H1 (cell line): ENCODE measurements at regions not wholly inside any gene's neighbourhood (a gene's known extent, or its start where the extent isn't known, plus 50 kb on each side); places are given as distances from the start of the nearest gene placed in this dataset.

Experiments used
- CTCF ChIA-PET: fragments of 300-600 bp; sonication (Branson Sonifier 250); formaldehyde crosslinking; loops from one replicate; lab custom pipeline; 2021; ENCODE audit not compliant: partially characterized antibody; lab: Charles Lee
- POLR2A ChIA-PET: fragments of 300-600 bp; sonication (Branson Sonifier 250); formaldehyde crosslinking; loops from one replicate; lab custom pipeline; 2021; ENCODE audit warnings: inconsistent platforms; ENCODE audit not compliant: partially characterized antibody; lab: Charles Lee
- DNase-seq, 2 experiments: peaks; one replicate each; pipeline versions ENCODE4 v3.0.0 to v3.0.0-alpha.2; 2010 to 2022; ENCODE audit warnings: low spot score in 2 of 2, low read depth in 1 of 2, mixed read lengths in 1 of 2
- FAIRE-seq: peaks from 2 replicates; lab custom pipeline; 2011; peaks lifted over from hg19 to GRCh38; lab: Jason Lieb, UNC
- H2AFZ ChIP-seq: 2 replicates; pipeline ENCODE4 v1.8.1; 2012; ENCODE audit warnings: low read length, inconsistent platforms
- H2AK5ac ChIP-seq: 2 replicates; pipeline ENCODE4 v1.6.1; 2013; ENCODE audit warnings: low read depth, low read length
- H2BK120ac ChIP-seq: replicated peaks from 2 replicates; pipeline ENCODE3; 2013; ENCODE audit warnings: low read depth, low read length, inconsistent platforms
- H2BK12ac ChIP-seq: 2 replicates; pipeline ENCODE4 v1.6.1; 2013; ENCODE audit warnings: low read depth, low read length
- H2BK15ac ChIP-seq: 2 replicates; pipeline ENCODE4 v1.6.1; 2013; ENCODE audit warnings: low read length
- H2BK20ac ChIP-seq: 2 replicates; pipeline ENCODE4 v1.6.1; 2013; ENCODE audit warnings: low read length
- H2BK5ac ChIP-seq: 2 replicates; pipeline ENCODE4 v1.6.1; 2013; ENCODE audit warnings: low read depth, low read length
- H3K14ac ChIP-seq: 2 replicates; pipeline ENCODE4 v1.6.1; 2013; ENCODE audit warnings: inconsistent platforms; ENCODE audit not compliant: insufficient read length
- H3K18ac ChIP-seq: 2 replicates; pipeline ENCODE4 v1.6.1; 2013; ENCODE audit warnings: low read length; ENCODE audit errors: extremely low read depth
- H3K23ac ChIP-seq: 2 replicates; pipeline ENCODE4 v1.6.1; 2013; ENCODE audit warnings: inconsistent platforms; ENCODE audit not compliant: insufficient read length
- H3K23me2 ChIP-seq: 2 replicates; pipeline ENCODE4 v1.6.1; 2013; ENCODE audit warnings: low read depth, low read length
- H3K27ac ChIP-seq: 2 replicates; pipeline ENCODE4 v1.6.1; 2011; ENCODE audit warnings: low read depth, low read length, inconsistent platforms
- H3K27me3 ChIP-seq, 4 experiments: replicated peaks in 1 of 4; 1 replicate in 1 of 4; 2 replicates in 3 of 4; pipeline versions ENCODE4 v1.6.1 to v1.8.1; 2011 to 2013; ENCODE audit warnings: low read length in 3 of 4, mild to moderate bottlenecking in 3 of 4, inconsistent platforms in 2 of 4, mixed read lengths in 2 of 4, moderate library complexity in 1 of 4; ENCODE audit not compliant: control insufficient read depth in 3 of 4, insufficient read depth in 3 of 4; ENCODE audit errors: extremely low read depth in 1 of 4
- H3K36me3 ChIP-seq, 4 experiments: 2 replicates each; pipeline versions ENCODE4 v1.6.1 to v1.8.1; 2011 to 2013; ENCODE audit warnings: mild to moderate bottlenecking in 4 of 4, low read length in 3 of 4, moderate library complexity in 2 of 4, control low read depth in 1 of 4, inconsistent platforms in 1 of 4; ENCODE audit not compliant: insufficient read depth in 4 of 4, control insufficient read depth in 2 of 4
- H3K4ac ChIP-seq: replicated peaks from 2 replicates; pipeline ENCODE3; 2013; ENCODE audit warnings: low read length, low read depth, mixed read lengths, inconsistent platforms; ENCODE audit not compliant: insufficient read length
- H3K4me1 ChIP-seq, 4 experiments: replicated peaks in 1 of 4; 1 replicate in 1 of 4; 2 replicates in 3 of 4; pipeline versions ENCODE4 v1.6.1 to v1.8.1; 2011 to 2013; ENCODE audit warnings: low read length in 3 of 4, inconsistent platforms in 2 of 4, mixed read lengths in 1 of 4; ENCODE audit not compliant: insufficient read depth in 4 of 4, control insufficient read depth in 3 of 4
- H3K4me2 ChIP-seq, 2 experiments: 2 replicates each; pipeline versions ENCODE4 v1.6.1 to v1.8.1; 2011 to 2013; ENCODE audit warnings: low read depth in 2 of 2, low read length in 2 of 2, control low read depth in 1 of 2, inconsistent platforms in 1 of 2, mild to moderate bottlenecking in 1 of 2; ENCODE audit not compliant: insufficient read depth in 1 of 2
- H3K4me3 ChIP-seq, 4 experiments: fragments of 200-600, 300-600 bp in 1 of 4; sonication (generic), shearing (Covaris generic), sonication (Bioruptor Twin) in 1 of 4; 2 replicates each; pipeline versions ENCODE4 v1.5.1 to v1.8.1; 2011 to 2016; ENCODE audit warnings: low read length in 4 of 4, low read depth in 3 of 4, control low read depth in 2 of 4, inconsistent platforms in 2 of 4, mild to moderate bottlenecking in 2 of 4, mixed read lengths in 1 of 4, moderate library complexity in 1 of 4; ENCODE audit not compliant: insufficient read depth in 2 of 4; ENCODE audit errors: extremely low read depth in 1 of 4
- H3K56ac ChIP-seq: replicated peaks from 2 replicates; pipeline ENCODE3; 2013; ENCODE audit warnings: low read depth, mild to moderate bottlenecking, mixed read lengths, low read length, inconsistent platforms; ENCODE audit not compliant: insufficient read length
- H3K79me1 ChIP-seq: 2 replicates; pipeline ENCODE4 v1.6.1; 2013; ENCODE audit warnings: low read depth, low read length, control low read depth
- H3K79me2 ChIP-seq, 2 experiments: 2 replicates each; pipeline versions ENCODE4 v1.6.1 to v1.8.1; 2012 to 2013; ENCODE audit warnings: low read length in 2 of 2, mild to moderate bottlenecking in 2 of 2, inconsistent platforms in 1 of 2; ENCODE audit not compliant: insufficient read depth in 2 of 2, control insufficient read depth in 1 of 2
- H3K9ac ChIP-seq, 4 experiments: replicated peaks in 1 of 4; 1 replicate in 1 of 4; 2 replicates in 3 of 4; pipeline versions ENCODE4 v1.6.1 to v1.8.1; 2011 to 2013; ENCODE audit warnings: low read depth in 3 of 4, low read length in 3 of 4, control low read depth in 2 of 4, mild to moderate bottlenecking in 2 of 4, moderate library complexity in 2 of 4, inconsistent platforms in 1 of 4; ENCODE audit errors: extremely low read depth in 1 of 4
- H3K9me3 ChIP-seq, 2 experiments: 2 replicates each; pipeline versions ENCODE4 v1.6.1 to v1.8.1; 2012 to 2013; ENCODE audit warnings: mild to moderate bottlenecking in 2 of 2, moderate library complexity in 2 of 2, control low read depth in 1 of 2, inconsistent platforms in 1 of 2, low read depth in 1 of 2, low read length in 1 of 2, mixed read lengths in 1 of 2; ENCODE audit not compliant: insufficient read depth in 2 of 2
- H4K20me1 ChIP-seq, 2 experiments: replicated peaks in 1 of 2; 2 replicates each; pipeline versions ENCODE3 to v1.8.1; 2011 to 2013; ENCODE audit warnings: inconsistent platforms in 2 of 2, low read length in 2 of 2, mild to moderate bottlenecking in 1 of 2; ENCODE audit not compliant: insufficient read depth in 2 of 2, control insufficient read depth in 1 of 2
- H4K5ac ChIP-seq: 2 replicates; pipeline ENCODE4 v1.6.1; 2013; ENCODE audit warnings: low read length, low read depth, mixed read lengths, inconsistent platforms; ENCODE audit not compliant: insufficient read length
- H4K8ac ChIP-seq: 2 replicates; pipeline ENCODE4 v1.8.0; 2013; ENCODE audit warnings: mild to moderate bottlenecking, moderate library complexity, low read length, inconsistent platforms; ENCODE audit not compliant: insufficient read depth; ENCODE audit errors: extremely low read depth
- H4K91ac ChIP-seq: replicated peaks from 2 replicates; pipeline ENCODE3; 2013; ENCODE audit warnings: low read length, mixed read lengths, inconsistent platforms; ENCODE audit not compliant: insufficient read length
- ASH2L ChIP-seq: fragments of 200-600, 300-600 bp; sonication (generic); IDR thresholded peaks from one replicate; pipeline ENCODE4 v1.7.1; 2017; ENCODE audit warnings: low read length
- CREB1 ChIP-seq: IDR thresholded peaks from 2 replicates; pipeline ENCODE4 v1.6.1; 2012; ENCODE audit warnings: inconsistent platforms
- KDM5A ChIP-seq: fragments of 200-600 bp; IDR thresholded peaks from 2 replicates; pipeline ENCODE4 v1.7.1; 2012; ENCODE audit warnings: mild to moderate bottlenecking, low read length, inconsistent platforms, mixed read lengths
- WGBS, 2 experiments: shearing (Covaris generic) in 1 of 2; methylation state at CpG; one replicate each; pipeline versions ENCODE4 v1.1.6 to v1.1.7; 2013 to 2015; ENCODE audit warnings: low lambda C conversion rate in 2 of 2, mixed read lengths in 2 of 2, inconsistent platforms in 1 of 2, low coverage in 1 of 2, missing lambda C conversion rate in 1 of 2; ENCODE audit not compliant: insufficient replicate concordance in 2 of 2, insufficient coverage in 1 of 2, insufficient read length in 1 of 2; ENCODE audit errors: extremely low coverage in 1 of 2, missing lambda C conversion rate in 1 of 2; 5-methylcytosine and 5-hydroxymethylcytosine counted together

DNA sequence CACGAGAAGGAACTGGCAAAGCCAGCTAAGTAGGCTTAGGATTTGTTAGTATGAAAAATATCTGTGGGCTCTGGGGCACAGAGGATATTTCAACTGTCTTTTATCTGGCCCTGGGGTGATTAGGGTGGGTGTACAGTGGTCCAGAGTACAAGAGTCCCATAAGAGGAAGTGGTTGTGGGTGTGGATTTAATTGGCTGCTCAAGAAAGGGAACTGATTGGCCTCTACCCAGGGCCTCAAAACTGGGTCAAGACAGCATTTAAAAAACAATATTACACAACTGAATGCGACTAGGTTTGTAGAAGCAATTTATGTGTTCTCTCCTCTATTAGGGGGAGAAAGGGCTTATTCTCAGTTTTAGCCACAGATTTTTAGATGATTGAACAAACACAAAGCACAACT is 1353.4 kb upstream of the WWC1 start:
- Histone ChIP-seq H2AFZ (no peak overlapping the region), H3K18ac (no peak overlapping the region), H3K23me2 (no peaks in the 10 kb centered on the region), H3K14ac (no peak overlapping the region), H2BK120ac (no peak overlapping the region), H3K56ac (no peak overlapping the region), H3K9me3 (peaks cover 0 to 9% of the 10 kb centered on the region in 2 experiments; a peak in 2 of 4 replicates), H3K4me3 (no peak overlapping the region), H2BK20ac (no peak overlapping the region), H3K4ac (no peak overlapping the region), H3K9ac (no peak overlapping the region), H4K91ac (no peak overlapping the region), H4K20me1 (no peaks in the 10 kb centered on the region), H2AK5ac (no peak overlapping the region), H2BK5ac (no peak overlapping the region), H3K27ac (no peak overlapping the region), H3K4me2 (no peak overlapping the region), H4K5ac (no peak overlapping the region), H3K36me3 (no peaks in the 10 kb centered on the region), H4K8ac (no peak overlapping the region), H3K27me3 (no peaks in the 10 kb centered on the region), H3K79me2 (no peaks in the 10 kb centered on the region), H3K79me1 (no peaks in the 10 kb centered on the region), H2BK12ac (no peak overlapping the region), H3K4me1 (no peaks in the 10 kb centered on the region), H3K23ac (no peak overlapping the region), H2BK15ac (no peak overlapping the region)
- 90% methylated on average over 2 of the region's 2 CpGs; no CpG with 5 or more reads in 1 of the 2 experiments for WGBS, 2 experiments
- ChIA-PET CTCF (no interaction called here), POLR2A (no interaction called here)
- no peak for DNase-seq
- FAIRE-seq: no peak
- TF ChIP-seq KDM5A: no peak
- TF ChIP-seq ASH2L: no peak
- TF ChIP-seq CREB1: no peak
